ENCODE measurements at regions not wholly inside any gene's neighbourhood (a gene's known extent, or its start where the extent isn't known, plus 50 kb on each side); places are given as distances from the start of the nearest gene placed in this dataset.

DNA sequence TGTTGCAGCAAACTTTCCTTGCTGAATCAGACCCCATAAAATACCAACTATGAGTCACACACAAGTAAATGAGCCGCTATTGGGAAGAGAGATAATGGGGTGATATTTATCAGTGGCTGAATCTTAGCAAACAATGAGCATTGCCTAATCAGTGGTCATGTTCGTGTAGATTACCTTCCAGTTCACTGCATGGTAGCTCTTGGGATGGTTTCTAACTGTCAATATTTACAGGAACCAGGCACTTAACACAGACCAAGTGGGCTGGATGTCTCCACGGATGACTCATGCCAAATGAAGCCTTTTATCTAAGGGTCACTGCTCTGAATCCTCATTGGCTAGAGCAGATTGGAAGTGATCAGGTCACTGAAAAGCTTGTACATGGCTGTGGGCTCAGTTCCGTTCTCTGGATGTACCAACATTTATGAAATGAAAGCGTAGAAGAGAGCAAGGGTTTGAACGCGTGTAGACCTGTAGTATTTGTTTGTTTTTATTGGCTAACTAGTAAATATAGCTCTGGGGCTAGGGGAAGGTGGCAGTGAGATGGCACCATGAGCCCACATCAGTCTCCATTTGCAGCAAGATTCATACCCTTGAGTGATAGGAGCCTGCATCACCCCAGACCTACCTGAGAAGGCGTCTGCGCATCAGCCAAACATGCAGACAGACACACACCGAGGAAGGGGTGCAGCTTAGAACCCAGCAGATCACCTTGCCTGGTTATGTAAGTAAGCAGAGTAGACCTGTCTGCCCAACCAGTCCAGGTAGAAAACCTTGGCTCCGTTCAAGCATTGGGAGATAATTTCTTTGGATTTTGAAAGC, 153.3 kb downstream of the TOMM20 start (continued):
- TF ChIP-seq, protein P1, sequence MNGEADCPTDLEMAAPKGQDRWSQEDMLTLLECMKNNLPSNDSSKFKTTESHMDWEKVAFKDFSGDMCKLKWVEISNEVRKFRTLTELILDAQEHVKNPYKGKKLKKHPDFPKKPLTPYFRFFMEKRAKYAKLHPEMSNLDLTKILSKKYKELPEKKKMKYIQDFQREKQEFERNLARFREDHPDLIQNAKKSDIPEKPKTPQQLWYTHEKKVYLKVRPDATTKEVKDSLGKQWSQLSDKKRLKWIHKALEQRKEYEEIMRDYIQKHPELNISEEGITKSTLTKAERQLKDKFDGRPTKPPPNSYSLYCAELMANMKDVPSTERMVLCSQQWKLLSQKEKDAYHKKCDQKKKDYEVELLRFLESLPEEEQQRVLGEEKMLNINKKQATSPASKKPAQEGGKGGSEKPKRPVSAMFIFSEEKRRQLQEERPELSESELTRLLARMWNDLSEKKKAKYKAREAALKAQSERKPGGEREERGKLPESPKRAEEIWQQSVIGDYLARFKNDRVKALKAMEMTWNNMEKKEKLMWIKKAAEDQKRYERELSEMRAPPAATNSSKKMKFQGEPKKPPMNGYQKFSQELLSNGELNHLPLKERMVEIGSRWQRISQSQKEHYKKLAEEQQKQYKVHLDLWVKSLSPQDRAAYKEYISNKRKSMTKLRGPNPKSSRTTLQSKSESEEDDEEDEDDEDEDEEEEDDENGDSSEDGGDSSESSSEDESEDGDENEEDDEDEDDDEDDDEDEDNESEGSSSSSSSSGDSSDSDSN (IDR thresholded peaks at IDR 0.05; ENCODE audit: borderline replicate concordance in 1 of 2, low read depth in 2 of 2, low read length in 2 of 2) = 0 out of 4 replicates have a peak, but pooled peaks of 1 of the 2 experiments have one; percentile 58
- peak; percentile 99 for TF ChIP-seq EP300 (IDR thresholded peaks at IDR 0.05; ENCODE audit: low read length)
- TF ChIP-seq, protein P2, sequence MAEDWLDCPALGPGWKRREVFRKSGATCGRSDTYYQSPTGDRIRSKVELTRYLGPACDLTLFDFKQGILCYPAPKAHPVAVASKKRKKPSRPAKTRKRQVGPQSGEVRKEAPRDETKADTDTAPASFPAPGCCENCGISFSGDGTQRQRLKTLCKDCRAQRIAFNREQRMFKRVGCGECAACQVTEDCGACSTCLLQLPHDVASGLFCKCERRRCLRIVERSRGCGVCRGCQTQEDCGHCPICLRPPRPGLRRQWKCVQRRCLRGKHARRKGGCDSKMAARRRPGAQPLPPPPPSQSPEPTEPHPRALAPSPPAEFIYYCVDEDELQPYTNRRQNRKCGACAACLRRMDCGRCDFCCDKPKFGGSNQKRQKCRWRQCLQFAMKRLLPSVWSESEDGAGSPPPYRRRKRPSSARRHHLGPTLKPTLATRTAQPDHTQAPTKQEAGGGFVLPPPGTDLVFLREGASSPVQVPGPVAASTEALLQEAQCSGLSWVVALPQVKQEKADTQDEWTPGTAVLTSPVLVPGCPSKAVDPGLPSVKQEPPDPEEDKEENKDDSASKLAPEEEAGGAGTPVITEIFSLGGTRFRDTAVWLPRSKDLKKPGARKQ (CRISPR knock-in tag; IDR thresholded peaks at IDR 0.05) = no peak
- no peak for TF ChIP-seq XRCC4 (IDR thresholded peaks at IDR 0.05; ENCODE audit: extremely low read depth, insufficient read depth, insufficient read length)
- peak; percentile 92; the same call in 1 of the 2 replicates for TF ChIP-seq ZNF766 (CRISPR knock-in tag; conservative IDR thresholded peaks at IDR 0.05)
- TF ChIP-seq, protein P3, sequence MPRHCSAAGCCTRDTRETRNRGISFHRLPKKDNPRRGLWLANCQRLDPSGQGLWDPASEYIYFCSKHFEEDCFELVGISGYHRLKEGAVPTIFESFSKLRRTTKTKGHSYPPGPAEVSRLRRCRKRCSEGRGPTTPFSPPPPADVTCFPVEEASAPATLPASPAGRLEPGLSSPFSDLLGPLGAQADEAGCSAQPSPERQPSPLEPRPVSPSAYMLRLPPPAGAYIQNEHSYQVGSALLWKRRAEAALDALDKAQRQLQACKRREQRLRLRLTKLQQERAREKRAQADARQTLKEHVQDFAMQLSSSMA (CRISPR knock-in tag; IDR thresholded peaks at IDR 0.05) = 0 out of 2 replicates have a peak, but pooled peaks have one; percentile 59
- peak; percentile 96 for TF ChIP-seq MTA1 (IDR thresholded peaks at IDR 0.05; ENCODE audit: borderline replicate concordance)
- no peak for TF ChIP-seq TCF7L2 (IDR thresholded peaks at IDR 0.05; ENCODE audit: low read depth, low read length)
- TF ChIP-seq, protein P4, sequence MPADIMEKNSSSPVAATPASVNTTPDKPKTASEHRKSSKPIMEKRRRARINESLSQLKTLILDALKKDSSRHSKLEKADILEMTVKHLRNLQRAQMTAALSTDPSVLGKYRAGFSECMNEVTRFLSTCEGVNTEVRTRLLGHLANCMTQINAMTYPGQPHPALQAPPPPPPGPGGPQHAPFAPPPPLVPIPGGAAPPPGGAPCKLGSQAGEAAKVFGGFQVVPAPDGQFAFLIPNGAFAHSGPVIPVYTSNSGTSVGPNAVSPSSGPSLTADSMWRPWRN (IDR thresholded peaks at IDR 0.05; ENCODE audit: low read depth) = peak; percentile 98
- TF ChIP-seq SP1 (CRISPR knock-in tag; IDR thresholded peaks at IDR 0.05) = peak; percentile 68; the same call in 1 of the 2 replicates
- TF ChIP-seq ZNF133 (CRISPR knock-in tag; IDR thresholded peaks at IDR 0.05) = no peak
- no peak for TF ChIP-seq CBX2 (IDR thresholded peaks at IDR 0.05; ENCODE audit: insufficient read depth, low read length, poor library complexity, severe bottlenecking)
- TF ChIP-seq, protein P5, sequence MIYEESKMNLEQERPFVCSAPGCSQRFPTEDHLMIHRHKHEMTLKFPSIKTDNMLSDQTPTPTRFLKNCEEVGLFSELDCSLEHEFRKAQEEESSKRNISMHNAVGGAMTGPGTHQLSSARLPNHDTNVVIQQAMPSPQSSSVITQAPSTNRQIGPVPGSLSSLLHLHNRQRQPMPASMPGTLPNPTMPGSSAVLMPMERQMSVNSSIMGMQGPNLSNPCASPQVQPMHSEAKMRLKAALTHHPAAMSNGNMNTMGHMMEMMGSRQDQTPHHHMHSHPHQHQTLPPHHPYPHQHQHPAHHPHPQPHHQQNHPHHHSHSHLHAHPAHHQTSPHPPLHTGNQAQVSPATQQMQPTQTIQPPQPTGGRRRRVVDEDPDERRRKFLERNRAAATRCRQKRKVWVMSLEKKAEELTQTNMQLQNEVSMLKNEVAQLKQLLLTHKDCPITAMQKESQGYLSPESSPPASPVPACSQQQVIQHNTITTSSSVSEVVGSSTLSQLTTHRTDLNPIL (CRISPR knock-in tag; IDR thresholded peaks at IDR 0.05) = peak; percentile 65; the same call in 1 of the 2 replicates
- TF ChIP-seq ZNF316 (IDR thresholded peaks at IDR 0.05) = peak; percentile 62; the same call in 1 of the 2 replicates

All from K562 (cell line).